DOHH2 (cell line): ENCODE measurements at regions not wholly inside any gene's neighbourhood (a gene's known extent, or its start where the extent isn't known, plus 50 kb on each side); places are given as distances from the start of the nearest gene placed in this dataset.
A peak's percentile ranks its signal among the peaks of the same experiment; 100 is the strongest.

Experiments
- H3F3A ChIP-seq: fragments of 200-600 bp; sonication (generic), shearing (Covaris generic); 2 replicates; pipeline ENCODE4 v1.6.0; 2016; ENCODE audit warnings: antibody characterized with exemption, mild to moderate bottlenecking; ENCODE audit not compliant: control insufficient read depth, insufficient read depth
- H3K27ac ChIP-seq: fragments of 200-600 bp; sonication (generic); 2 replicates; pipeline ENCODE4 v1.5.1; 2014; ENCODE audit warnings: low read depth, mild to moderate bottlenecking, low read length, moderate library complexity
- H3K27me3 ChIP-seq: fragments of 200-600 bp; sonication (generic); 2 replicates; pipeline ENCODE4 v1.6.1; 2014; ENCODE audit warnings: mild to moderate bottlenecking, low read length, mixed read lengths; ENCODE audit not compliant: control insufficient read depth
- H3K36me3 ChIP-seq: fragments of 200-600 bp; sonication (generic); 2 replicates; pipeline ENCODE4 v1.6.1; 2014; ENCODE audit warnings: mild to moderate bottlenecking, low read length, moderate library complexity, mixed read lengths; ENCODE audit not compliant: control insufficient read depth
- H3K4me1 ChIP-seq: fragments of 200-600 bp; sonication (generic); 2 replicates; pipeline ENCODE4 v1.6.1; 2014; ENCODE audit warnings: mild to moderate bottlenecking, low read length, mixed read lengths; ENCODE audit not compliant: control insufficient read depth
- H3K4me2 ChIP-seq: fragments of 200-600 bp; sonication (generic); 2 replicates; pipeline ENCODE4 v1.6.0; 2014; ENCODE audit warnings: mild to moderate bottlenecking, low read length, moderate library complexity
- H3K4me3 ChIP-seq: fragments of 200-600 bp; sonication (generic); 2 replicates; pipeline ENCODE4 v1.5.1; 2014; ENCODE audit warnings: mild to moderate bottlenecking, low read length, mixed read lengths
- H3K79me2 ChIP-seq: fragments of 200-600 bp; sonication (generic); 2 replicates; pipeline ENCODE4 v1.6.1; 2014; ENCODE audit warnings: mild to moderate bottlenecking, low read length, mixed read lengths; ENCODE audit not compliant: control insufficient read depth
- H3K9me2 ChIP-seq: fragments of 200-600 bp; sonication (generic); replicated peaks from 2 replicates; pipeline ENCODE4 v1.6.1; 2014; ENCODE audit warnings: mild to moderate bottlenecking, low read length, mixed read lengths; ENCODE audit not compliant: control insufficient read depth
- H3K9me3 ChIP-seq: fragments of 200-600 bp; sonication (generic); 2 replicates; pipeline ENCODE4 v1.6.1; 2014; ENCODE audit warnings: antibody characterized with exemption, low read length, mixed read lengths; ENCODE audit not compliant: control insufficient read depth, insufficient read depth
- H4K20me1 ChIP-seq: fragments of 200-600 bp; sonication (generic); 2 replicates; pipeline ENCODE4 v1.6.0; 2014; ENCODE audit warnings: low read depth, mild to moderate bottlenecking, antibody characterized with exemption, low read length, moderate library complexity; ENCODE audit not compliant: control insufficient read depth, insufficient read depth
- EZH2phosphoT487 ChIP-seq: fragments of 200-600 bp; sonication (generic); IDR thresholded peaks from 2 replicates; pipeline ENCODE4 v1.6.1; 2017; ENCODE audit warnings: borderline replicate concordance, mild to moderate bottlenecking, antibody characterized with exemption, low read length, moderate library complexity, mixed read lengths
- TF ChIP-seq, protein P1 (sequence below): fragments of 200-600 bp; sonication (generic); IDR thresholded peaks from one replicate; pipeline ENCODE4 v1.5.1; 2014; ENCODE audit warnings: antibody characterized with exemption, mild to moderate bottlenecking, low read depth, low read length; ENCODE audit not compliant: poor library complexity, severe bottlenecking

- no peaks in the 10 kb centered on the region for H3K79me2 ChIP-seq
- TF ChIP-seq, protein P1, sequence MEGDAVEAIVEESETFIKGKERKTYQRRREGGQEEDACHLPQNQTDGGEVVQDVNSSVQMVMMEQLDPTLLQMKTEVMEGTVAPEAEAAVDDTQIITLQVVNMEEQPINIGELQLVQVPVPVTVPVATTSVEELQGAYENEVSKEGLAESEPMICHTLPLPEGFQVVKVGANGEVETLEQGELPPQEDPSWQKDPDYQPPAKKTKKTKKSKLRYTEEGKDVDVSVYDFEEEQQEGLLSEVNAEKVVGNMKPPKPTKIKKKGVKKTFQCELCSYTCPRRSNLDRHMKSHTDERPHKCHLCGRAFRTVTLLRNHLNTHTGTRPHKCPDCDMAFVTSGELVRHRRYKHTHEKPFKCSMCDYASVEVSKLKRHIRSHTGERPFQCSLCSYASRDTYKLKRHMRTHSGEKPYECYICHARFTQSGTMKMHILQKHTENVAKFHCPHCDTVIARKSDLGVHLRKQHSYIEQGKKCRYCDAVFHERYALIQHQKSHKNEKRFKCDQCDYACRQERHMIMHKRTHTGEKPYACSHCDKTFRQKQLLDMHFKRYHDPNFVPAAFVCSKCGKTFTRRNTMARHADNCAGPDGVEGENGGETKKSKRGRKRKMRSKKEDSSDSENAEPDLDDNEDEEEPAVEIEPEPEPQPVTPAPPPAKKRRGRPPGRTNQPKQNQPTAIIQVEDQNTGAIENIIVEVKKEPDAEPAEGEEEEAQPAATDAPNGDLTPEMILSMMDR = no peak
- H3K27ac ChIP-seq = no peak overlapping the region
- no peaks in the 10 kb centered on the region for H3K9me2 ChIP-seq
- no peaks in the 10 kb centered on the region for H3K9me3 ChIP-seq
- no peaks in the 10 kb centered on the region for H4K20me1 ChIP-seq
- H3F3A ChIP-seq = no peaks in the 10 kb centered on the region
- H3K36me3 ChIP-seq = no peaks in the 10 kb centered on the region
- no peak overlapping the region for H3K4me2 ChIP-seq
- no peaks in the 10 kb centered on the region for H3K27me3 ChIP-seq
- no peaks in the 10 kb centered on the region for H3K4me1 ChIP-seq
- H3K4me3 ChIP-seq = no peak overlapping the region
Measured at GRCh38 chr4:64796581-64796980, 387.3 kb upstream of the TECRL start.

GRCh38 chr4:64784125-64784524, 374.9 kb upstream of the TECRL start:
- Histone ChIP-seq H3K4me3 (no peak overlapping the region), H3K27ac (no peak overlapping the region), H3K9me2 (no peaks in the 10 kb centered on the region), H3K9me3 (no peaks in the 10 kb centered on the region), H3F3A (no peaks in the 10 kb centered on the region), H3K27me3 (no peaks in the 10 kb centered on the region), H3K36me3 (no peaks in the 10 kb centered on the region), H3K79me2 (no peaks in the 10 kb centered on the region), H4K20me1 (no peaks in the 10 kb centered on the region), H3K4me2 (no peak overlapping the region), H3K4me1 (no peaks in the 10 kb centered on the region)
- TF ChIP-seq EZH2phosphoT487 = no peak
- TF ChIP-seq, protein P1 = no peak

- Histone ChIP-seq H3K4me3 (no peak overlapping the region), H4K20me1 (no peaks in the 10 kb centered on the region), H3K36me3 (no peaks in the 10 kb centered on the region), H3K9me3 (no peaks in the 10 kb centered on the region), H3K79me2 (no peaks in the 10 kb centered on the region), H3F3A (no peaks in the 10 kb centered on the region), H3K4me1 (no peaks in the 10 kb centered on the region), H3K9me2 (no peaks in the 10 kb centered on the region), H3K27me3 (no peaks in the 10 kb centered on the region), H3K4me2 (no peak overlapping the region), H3K27ac (no peak overlapping the region)
- TF ChIP-seq, protein P1 = peak; percentile 46
- TF ChIP-seq EZH2phosphoT487 = no peak
Measured at GRCh38 chr4:64781737-64782326, 372.6 kb upstream of the TECRL start.

DNA sequence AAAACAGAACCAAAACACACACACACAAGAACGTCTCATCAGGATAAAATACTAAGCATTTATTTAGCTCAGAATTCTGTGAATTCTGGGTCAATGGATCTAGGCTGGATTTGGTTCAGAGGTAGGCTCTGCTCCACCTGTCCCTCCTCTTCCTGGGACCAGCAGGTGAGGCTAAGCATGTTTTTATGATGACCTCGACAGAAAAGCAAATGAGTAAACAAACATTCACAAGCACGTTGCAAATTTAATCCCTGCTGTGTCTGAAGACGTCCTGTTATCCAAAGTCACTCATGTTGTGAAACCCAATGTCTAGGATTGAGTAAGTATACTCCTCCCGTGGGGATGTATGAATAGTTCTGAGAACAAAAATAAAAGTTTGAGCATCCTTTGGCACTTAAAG, 371.4 kb upstream of the TECRL start:
- Histone ChIP-seq H3F3A (no peaks in the 10 kb centered on the region), H3K4me1 (no peaks in the 10 kb centered on the region), H3K36me3 (no peaks in the 10 kb centered on the region), H3K9me2 (no peaks in the 10 kb centered on the region), H3K4me2 (no peak overlapping the region), H4K20me1 (no peaks in the 10 kb centered on the region), H3K4me3 (no peak overlapping the region), H3K9me3 (no peaks in the 10 kb centered on the region), H3K27me3 (no peaks in the 10 kb centered on the region), H3K79me2 (no peaks in the 10 kb centered on the region), H3K27ac (no peak overlapping the region)
- TF ChIP-seq, protein P1 = no peak
- no peak for TF ChIP-seq EZH2phosphoT487
